ENCODE measurements at regions not wholly inside any gene's neighbourhood (a gene's known extent, or its start where the extent isn't known, plus 50 kb on each side); places are given as distances from the start of the nearest gene placed in this dataset.

DNA sequence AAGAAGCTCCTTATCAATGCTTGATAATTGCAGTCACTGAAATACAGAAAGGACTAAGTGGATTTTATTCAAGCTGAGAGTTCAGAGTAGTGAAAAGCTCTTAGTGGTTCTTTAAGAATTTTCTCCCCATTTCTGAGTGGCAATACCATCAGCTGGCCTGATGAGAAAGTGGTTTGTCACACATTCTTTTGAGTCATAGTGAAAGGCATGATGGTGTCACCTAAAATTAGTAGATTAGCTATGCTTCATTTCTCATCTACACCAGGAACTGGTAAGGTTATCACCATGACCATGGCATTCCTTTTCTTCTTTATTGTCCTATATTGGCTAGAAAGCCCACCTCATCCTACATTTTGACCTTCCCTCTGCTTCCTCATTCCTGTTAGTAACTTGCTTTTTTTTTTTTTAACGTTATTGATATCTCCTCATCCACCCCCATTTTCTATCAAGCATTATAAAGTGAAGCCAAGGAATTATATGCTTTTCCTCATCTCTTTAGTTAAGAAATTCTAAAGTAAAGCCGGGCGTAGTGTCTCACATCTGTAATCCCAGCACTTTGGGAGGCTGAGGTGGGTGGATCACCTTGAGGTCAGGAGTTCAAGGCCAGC lies 67.4 kb upstream of the LOC128125822 start:
- no peak for ATAC-seq
- TF ChIP-seq ZFP30 (CRISPR knock-in tag; IDR thresholded peaks at IDR 0.05) (no peak), ESRRG (CRISPR knock-in tag; IDR thresholded peaks at IDR 0.05) (no peak), ARNTL (CRISPR knock-in tag; IDR thresholded peaks at IDR 0.05; ENCODE audit: borderline replicate concordance, low read depth) (no peak), ZNF565 (CRISPR knock-in tag; conservative IDR thresholded peaks at IDR 0.05; ENCODE audit: low read depth) (no peak), CSDC2 (CRISPR knock-in tag; IDR thresholded peaks at IDR 0.05) (no peak), TOX (CRISPR knock-in tag; IDR thresholded peaks at IDR 0.05; ENCODE audit: borderline replicate concordance) (no peak), ZNF70 (CRISPR knock-in tag; IDR thresholded peaks at IDR 0.05) (no peak)

GRCh38 chr6:63507096-63507495 lies 65.2 kb upstream of the LOC128125822 start:
- no peak for ATAC-seq
- TF ChIP-seq CSRNP3 (CRISPR knock-in tag; IDR thresholded peaks at IDR 0.05), result no peak
- no peak for TF ChIP-seq PPARA (CRISPR knock-in tag; IDR thresholded peaks at IDR 0.05; ENCODE audit: borderline replicate concordance)
- TF ChIP-seq, protein P1, sequence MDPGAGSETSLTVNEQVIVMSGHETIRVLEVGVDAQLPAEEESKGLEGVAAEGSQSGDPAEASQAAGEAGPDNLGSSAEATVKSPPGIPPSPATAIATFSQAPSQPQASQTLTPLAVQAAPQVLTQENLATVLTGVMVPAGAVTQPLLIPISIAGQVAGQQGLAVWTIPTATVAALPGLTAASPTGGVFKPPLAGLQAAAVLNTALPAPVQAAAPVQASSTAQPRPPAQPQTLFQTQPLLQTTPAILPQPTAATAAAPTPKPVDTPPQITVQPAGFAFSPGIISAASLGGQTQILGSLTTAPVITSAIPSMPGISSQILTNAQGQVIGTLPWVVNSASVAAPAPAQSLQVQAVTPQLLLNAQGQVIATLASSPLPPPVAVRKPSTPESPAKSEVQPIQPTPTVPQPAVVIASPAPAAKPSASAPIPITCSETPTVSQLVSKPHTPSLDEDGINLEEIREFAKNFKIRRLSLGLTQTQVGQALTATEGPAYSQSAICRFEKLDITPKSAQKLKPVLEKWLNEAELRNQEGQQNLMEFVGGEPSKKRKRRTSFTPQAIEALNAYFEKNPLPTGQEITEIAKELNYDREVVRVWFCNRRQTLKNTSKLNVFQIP (CRISPR knock-in tag; IDR thresholded peaks at IDR 0.05; ENCODE audit: borderline replicate concordance, low read depth), result no peak
- TF ChIP-seq ZNF8 (CRISPR knock-in tag; IDR thresholded peaks at IDR 0.05), result no peak
- no peak for TF ChIP-seq ZNF565 (CRISPR knock-in tag; conservative IDR thresholded peaks at IDR 0.05; ENCODE audit: low read depth)
- TF ChIP-seq, protein P2, sequence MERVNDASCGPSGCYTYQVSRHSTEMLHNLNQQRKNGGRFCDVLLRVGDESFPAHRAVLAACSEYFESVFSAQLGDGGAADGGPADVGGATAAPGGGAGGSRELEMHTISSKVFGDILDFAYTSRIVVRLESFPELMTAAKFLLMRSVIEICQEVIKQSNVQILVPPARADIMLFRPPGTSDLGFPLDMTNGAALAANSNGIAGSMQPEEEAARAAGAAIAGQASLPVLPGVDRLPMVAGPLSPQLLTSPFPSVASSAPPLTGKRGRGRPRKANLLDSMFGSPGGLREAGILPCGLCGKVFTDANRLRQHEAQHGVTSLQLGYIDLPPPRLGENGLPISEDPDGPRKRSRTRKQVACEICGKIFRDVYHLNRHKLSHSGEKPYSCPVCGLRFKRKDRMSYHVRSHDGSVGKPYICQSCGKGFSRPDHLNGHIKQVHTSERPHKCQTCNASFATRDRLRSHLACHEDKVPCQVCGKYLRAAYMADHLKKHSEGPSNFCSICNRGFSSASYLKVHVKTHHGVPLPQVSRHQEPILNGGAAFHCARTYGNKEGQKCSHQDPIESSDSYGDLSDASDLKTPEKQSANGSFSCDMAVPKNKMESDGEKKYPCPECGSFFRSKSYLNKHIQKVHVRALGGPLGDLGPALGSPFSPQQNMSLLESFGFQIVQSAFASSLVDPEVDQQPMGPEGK (CRISPR knock-in tag; IDR thresholded peaks at IDR 0.05; ENCODE audit: borderline replicate concordance), result no peak
- TF ChIP-seq ZNF70 (CRISPR knock-in tag; IDR thresholded peaks at IDR 0.05), result no peak
- TF ChIP-seq CSDC2 (CRISPR knock-in tag; IDR thresholded peaks at IDR 0.05), result no peak

- TF ChIP-seq, protein P1 (CRISPR knock-in tag; IDR thresholded peaks at IDR 0.05; ENCODE audit: borderline replicate concordance, low read depth), result no peak
- TF ChIP-seq RARB (CRISPR knock-in tag; IDR thresholded peaks at IDR 0.05) (no peak), SNAI2 (CRISPR knock-in tag; IDR thresholded peaks at IDR 0.05) (no peak), CSDC2 (CRISPR knock-in tag; IDR thresholded peaks at IDR 0.05) (no peak), PPARA (CRISPR knock-in tag; IDR thresholded peaks at IDR 0.05; ENCODE audit: borderline replicate concordance) (no peak), ZNF70 (CRISPR knock-in tag; IDR thresholded peaks at IDR 0.05) (no peak)
- TF ChIP-seq, protein P3, sequence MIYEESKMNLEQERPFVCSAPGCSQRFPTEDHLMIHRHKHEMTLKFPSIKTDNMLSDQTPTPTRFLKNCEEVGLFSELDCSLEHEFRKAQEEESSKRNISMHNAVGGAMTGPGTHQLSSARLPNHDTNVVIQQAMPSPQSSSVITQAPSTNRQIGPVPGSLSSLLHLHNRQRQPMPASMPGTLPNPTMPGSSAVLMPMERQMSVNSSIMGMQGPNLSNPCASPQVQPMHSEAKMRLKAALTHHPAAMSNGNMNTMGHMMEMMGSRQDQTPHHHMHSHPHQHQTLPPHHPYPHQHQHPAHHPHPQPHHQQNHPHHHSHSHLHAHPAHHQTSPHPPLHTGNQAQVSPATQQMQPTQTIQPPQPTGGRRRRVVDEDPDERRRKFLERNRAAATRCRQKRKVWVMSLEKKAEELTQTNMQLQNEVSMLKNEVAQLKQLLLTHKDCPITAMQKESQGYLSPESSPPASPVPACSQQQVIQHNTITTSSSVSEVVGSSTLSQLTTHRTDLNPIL (CRISPR knock-in tag; IDR thresholded peaks at IDR 0.05; ENCODE audit: low read depth), result no peak
- ATAC-seq, result peak; percentile 55; the same call in 2 of the 3 replicates
These were observed 62.5 kb upstream of the LOC128125822 start for GRCh38 chr6:63509652-63510352.

- no peak for ATAC-seq
- TF ChIP-seq ZFP30 (CRISPR knock-in tag; IDR thresholded peaks at IDR 0.05) (no peak), CSDC2 (CRISPR knock-in tag; IDR thresholded peaks at IDR 0.05) (no peak), CSRNP3 (CRISPR knock-in tag; IDR thresholded peaks at IDR 0.05) (no peak), ZFP3 (CRISPR knock-in tag; IDR thresholded peaks at IDR 0.05) (no peak), SNAI2 (CRISPR knock-in tag; IDR thresholded peaks at IDR 0.05) (no peak), ZC3H10 (CRISPR knock-in tag; IDR thresholded peaks at IDR 0.05) (no peak), TOX (CRISPR knock-in tag; IDR thresholded peaks at IDR 0.05; ENCODE audit: borderline replicate concordance) (no peak), ARNTL (CRISPR knock-in tag; IDR thresholded peaks at IDR 0.05; ENCODE audit: borderline replicate concordance, low read depth) (no peak), ZNF8 (CRISPR knock-in tag; IDR thresholded peaks at IDR 0.05) (no peak), ESRRG (CRISPR knock-in tag; IDR thresholded peaks at IDR 0.05) (no peak), PPARA (CRISPR knock-in tag; IDR thresholded peaks at IDR 0.05; ENCODE audit: borderline replicate concordance) (no peak), GLIS3 (CRISPR knock-in tag; IDR thresholded peaks at IDR 0.05) (no peak)
- TF ChIP-seq, protein P1 (CRISPR knock-in tag; IDR thresholded peaks at IDR 0.05; ENCODE audit: borderline replicate concordance, low read depth), result no peak
- TF ChIP-seq, protein P3 (CRISPR knock-in tag; IDR thresholded peaks at IDR 0.05; ENCODE audit: low read depth), result no peak
These were observed 62.0 kb upstream of the LOC128125822 start for GRCh38 chr6:63510353-63510686.
